Sigmoid colon (tissue), 6 donors: ENCODE measurements at regions not wholly inside any gene's neighbourhood (a gene's known extent, or its start where the extent isn't known, plus 50 kb on each side); places are given as distances from the start of the nearest gene placed in this dataset.
A peak's percentile ranks its signal among the peaks of the same experiment; 100 is the strongest.

Experiments used
- DNase-seq: peaks from one replicate; pipeline ENCODE4 v3.0.0-alpha.2; 2019
- H3K27ac ChIP-seq, 4 donors: fragments of 200-600 bp; sonication (generic); one replicate each; pipeline ENCODE4 v1.5.1; 2016 to 2019; ENCODE audit warnings: mild to moderate bottlenecking in 1 of 4
- H3K27me3 ChIP-seq, 3 donors: fragments of 200-600 bp; sonication (generic); one replicate each; pipeline ENCODE4 v1.5.1; 2019; ENCODE audit warnings: mild to moderate bottlenecking in 1 of 3
- H3K36me3 ChIP-seq, 4 donors: fragments of 200-600 bp; sonication (generic); one replicate each; pipeline ENCODE4 v1.5.1; 2016 to 2019
- H3K4me1 ChIP-seq, 4 donors: fragments of 200-600 bp; sonication (generic); one replicate each; pipeline ENCODE4 v1.5.1; 2017 to 2019
- H3K4me3 ChIP-seq, 4 donors: fragments of 200-600 bp; sonication (generic); one replicate each; pipeline ENCODE4 v1.5.1; 2017 to 2019; ENCODE audit warnings: mild to moderate bottlenecking in 2 of 4, moderate library complexity in 1 of 4
- H3K9me3 ChIP-seq, 4 donors: fragments of 200-600 bp in 3 of 4; sonication (generic) in 3 of 4; one replicate each; pipeline versions ENCODE4 v1.5.1 to v1.6.1; 2013 to 2019
- EP300 ChIP-seq, 4 donors: sonication (generic); formaldehyde crosslinking; IDR thresholded peaks; one replicate each; pipeline ENCODE4 v1.6.1; 2017; ENCODE audit warnings: antibody characterized with exemption in 4 of 4
- POLR2A ChIP-seq, 2 donors: fragments of 450-650 bp; IDR thresholded peaks; one replicate each; pipeline ENCODE4 v1.6.1; 2016; ENCODE audit warnings: antibody characterized with exemption in 2 of 2, mild to moderate bottlenecking in 2 of 2, moderate library complexity in 2 of 2
- POLR2AphosphoS5 ChIP-seq, 4 donors: sonication (generic); formaldehyde crosslinking; IDR thresholded peaks; one replicate each; pipeline ENCODE4 v1.6.1; 2017; ENCODE audit warnings: antibody characterized with exemption in 4 of 4
- WGBS, 2 donors: extraction: QIAGEN DNeasy Blood & Tissue Kit; methylation state at CpG; one replicate each; pipeline ENCODE4 v1.1.7; 2013; 5-methylcytosine and 5-hydroxymethylcytosine counted together
- intact Hi-C: fragments of 100-400 bp; cut with DNase I; formaldehyde crosslinking; loops from one replicate; pipeline ENCODE4 v1.15.1; 2023
- TF ChIP-seq, protein P1 (sequence below), 4 experiments: fragments of 450-650 bp in 3 of 4; fragments of 200-600 bp in 1 of 4; IDR thresholded peaks; one replicate each; pipeline ENCODE4 v1.5.1; 2016 to 2019; ENCODE audit warnings: antibody characterized with exemption in 4 of 4, mild to moderate bottlenecking in 3 of 4, moderate library complexity in 2 of 4
- donor health status: healthy with polysubstance abuse.
- donor health status: healthy.

DNA sequence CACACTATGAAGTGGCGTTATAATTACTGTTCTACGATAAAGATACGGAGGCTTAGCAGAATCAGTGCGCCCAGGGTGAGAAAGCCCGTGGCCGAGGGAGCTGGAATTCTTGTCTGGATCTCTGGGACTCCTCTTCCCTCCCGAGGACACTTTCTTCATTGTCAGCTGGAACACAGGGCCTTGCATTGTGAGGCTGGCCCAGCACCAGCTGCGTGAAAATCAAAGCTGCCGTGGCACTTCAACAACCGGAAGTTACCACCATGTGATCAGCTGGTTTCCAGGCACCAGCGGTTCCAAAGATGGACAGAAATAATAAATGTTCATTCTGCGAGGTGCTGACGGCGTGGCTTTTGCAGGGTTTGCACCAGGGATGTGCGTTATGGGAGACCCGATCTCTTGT, 234.0 kb upstream of the PITRM1 start:
- WGBS, 2 donors = 94 to 95% methylated on average over 16 of the region's 16 CpGs
- Histone ChIP-seq H3K4me3 (no peak overlapping the region), H3K9me3 (peaks cover 0 to 2% (median 0%) of the 10 kb centered on the region in 4 donors), H3K4me1 (peaks cover 0 to 7% (median 2%) of the 10 kb centered on the region in 4 donors), H3K27me3 (no peaks in the 10 kb centered on the region), H3K36me3 (no peaks in the 10 kb centered on the region), H3K27ac (peak overlapping the region in 2 of 4 donors; percentile 13 to 18)
- DNase-seq = no peak
- TF ChIP-seq POLR2AphosphoS5 (IDR thresholded peaks at IDR 0.05) (no peak), POLR2A (IDR thresholded peaks at IDR 0.05) (no peak), EP300 (IDR thresholded peaks at IDR 0.05) (no peak)
- TF ChIP-seq, protein P1, sequence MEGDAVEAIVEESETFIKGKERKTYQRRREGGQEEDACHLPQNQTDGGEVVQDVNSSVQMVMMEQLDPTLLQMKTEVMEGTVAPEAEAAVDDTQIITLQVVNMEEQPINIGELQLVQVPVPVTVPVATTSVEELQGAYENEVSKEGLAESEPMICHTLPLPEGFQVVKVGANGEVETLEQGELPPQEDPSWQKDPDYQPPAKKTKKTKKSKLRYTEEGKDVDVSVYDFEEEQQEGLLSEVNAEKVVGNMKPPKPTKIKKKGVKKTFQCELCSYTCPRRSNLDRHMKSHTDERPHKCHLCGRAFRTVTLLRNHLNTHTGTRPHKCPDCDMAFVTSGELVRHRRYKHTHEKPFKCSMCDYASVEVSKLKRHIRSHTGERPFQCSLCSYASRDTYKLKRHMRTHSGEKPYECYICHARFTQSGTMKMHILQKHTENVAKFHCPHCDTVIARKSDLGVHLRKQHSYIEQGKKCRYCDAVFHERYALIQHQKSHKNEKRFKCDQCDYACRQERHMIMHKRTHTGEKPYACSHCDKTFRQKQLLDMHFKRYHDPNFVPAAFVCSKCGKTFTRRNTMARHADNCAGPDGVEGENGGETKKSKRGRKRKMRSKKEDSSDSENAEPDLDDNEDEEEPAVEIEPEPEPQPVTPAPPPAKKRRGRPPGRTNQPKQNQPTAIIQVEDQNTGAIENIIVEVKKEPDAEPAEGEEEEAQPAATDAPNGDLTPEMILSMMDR (IDR thresholded peaks at IDR 0.05) = no peak
- intact Hi-C loops = no loop called here

DNA sequence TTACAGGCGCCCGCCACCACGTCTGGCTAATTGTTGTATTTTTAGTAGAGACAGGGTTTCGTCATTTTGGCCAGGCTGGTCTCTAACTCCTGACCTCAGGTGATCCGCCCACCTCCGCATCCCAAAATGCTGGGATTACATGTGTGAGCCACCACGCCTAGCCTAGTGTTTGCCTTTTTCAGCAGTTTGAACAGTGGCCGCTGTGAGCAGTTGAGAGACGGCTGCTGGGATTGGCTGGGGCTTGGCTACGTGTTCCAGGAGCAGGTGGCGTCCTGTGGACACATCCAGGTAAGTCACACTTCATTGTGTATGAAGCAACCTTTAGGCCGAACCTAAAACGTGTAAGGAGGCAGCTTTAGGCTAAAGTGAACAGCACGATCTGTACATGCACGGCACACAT, 231.8 kb upstream of the PITRM1 start:
- TF ChIP-seq, protein P1 (IDR thresholded peaks at IDR 0.05) = no peak
- TF ChIP-seq POLR2A (IDR thresholded peaks at IDR 0.05) (no peak), EP300 (IDR thresholded peaks at IDR 0.05) (no peak), POLR2AphosphoS5 (IDR thresholded peaks at IDR 0.05) (no peak)
- Histone ChIP-seq H3K36me3 (no peaks in the 10 kb centered on the region), H3K27me3 (no peaks in the 10 kb centered on the region), H3K9me3 (no peaks in the 10 kb centered on the region), H3K27ac (no peak overlapping the region), H3K4me3 (no peak overlapping the region), H3K4me1 (peaks cover 0 to 22% (median 16%) of the 10 kb centered on the region in 4 donors)
- no peak for DNase-seq
- 95 to 96% methylated on average over 15 of the region's 15 CpGs for WGBS, 2 donors
- intact Hi-C loops = no loop called here

DNA sequence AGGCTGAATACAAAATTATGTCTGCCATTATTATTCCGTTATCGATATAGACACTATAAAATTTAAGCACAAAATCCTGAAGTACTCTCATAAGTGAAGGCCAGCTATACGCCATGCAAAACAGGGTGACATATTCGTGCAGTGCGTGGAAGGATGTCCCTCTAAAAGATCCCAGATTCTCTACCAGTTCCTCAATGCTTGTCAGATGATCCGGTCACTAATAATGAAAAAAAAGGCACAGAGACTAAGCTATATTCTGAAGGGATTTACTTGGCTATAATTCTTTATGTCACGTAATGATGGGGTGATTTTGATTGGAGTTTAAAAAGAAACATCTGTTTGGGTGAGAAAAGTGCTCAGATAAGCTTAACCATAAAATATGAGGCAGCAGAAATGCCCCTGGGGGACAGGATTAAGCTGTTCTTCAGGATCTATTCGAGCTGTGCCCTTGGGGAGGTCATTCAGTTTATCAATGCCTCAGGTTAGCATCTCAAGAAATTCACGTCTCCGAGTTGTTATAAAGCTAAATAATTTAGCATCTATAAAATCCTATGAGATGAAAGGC, 229.7 kb upstream of the PITRM1 start:
- Histone ChIP-seq H3K27ac (peak overlapping the region in 2 of 4 donors; percentile 68 to 76), H3K27me3 (no peaks in the 10 kb centered on the region), H3K4me3 (no peak overlapping the region), H3K36me3 (no peaks in the 10 kb centered on the region), H3K9me3 (no peaks in the 10 kb centered on the region), H3K4me1 (peaks cover 0 to 25% (median 16%) of the 10 kb centered on the region in 4 donors)
- WGBS, 2 donors = 92 to 94% methylated on average over 10 of the region's 10 CpGs
- TF ChIP-seq, protein P1 (IDR thresholded peaks at IDR 0.05) = no peak
- TF ChIP-seq POLR2A (IDR thresholded peaks at IDR 0.05) (no peak), POLR2AphosphoS5 (IDR thresholded peaks at IDR 0.05) (no peak), EP300 (IDR thresholded peaks at IDR 0.05) (no peak)
- intact Hi-C loops = no loop called here
- DNase-seq = no peak

DNA sequence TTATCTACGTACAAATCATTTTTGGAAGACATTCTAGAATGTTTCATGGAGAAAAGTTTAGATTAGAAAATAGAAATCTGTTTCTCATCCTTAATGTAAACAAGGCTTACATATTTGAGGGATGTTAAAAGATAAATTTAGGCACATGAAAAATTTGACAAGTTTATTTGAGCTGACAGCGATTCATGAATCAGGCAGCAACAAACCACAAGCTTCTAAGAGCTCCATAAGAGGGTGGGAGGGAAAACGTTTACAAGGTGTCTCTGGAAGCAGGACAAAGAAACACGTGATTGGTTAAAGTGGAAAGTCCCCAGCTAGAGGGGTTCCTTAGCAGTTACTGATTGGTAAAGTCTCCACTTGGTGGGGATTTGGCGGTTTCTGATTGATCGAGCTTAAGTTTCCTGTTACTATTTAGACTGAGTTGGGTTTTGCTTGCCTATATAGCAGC, 228.9 kb upstream of the PITRM1 start:
- intact Hi-C loops = no loop called here
- peak overlapping the region in 2 of 4 donors; percentile 68 to 76 for H3K27ac ChIP-seq
- H3K4me1 ChIP-seq = peaks cover 0 to 32% (median 18%) of the 10 kb centered on the region in 4 donors
- H3K4me3 ChIP-seq = no peak overlapping the region
- TF ChIP-seq POLR2AphosphoS5 (IDR thresholded peaks at IDR 0.05) (peak in 3 of 4 donors; percentile 47 to 64 (median 57)), POLR2A (IDR thresholded peaks at IDR 0.05) (no peak), EP300 (IDR thresholded peaks at IDR 0.05) (peak in 1 of 4 donors; percentile 67)
- TF ChIP-seq, protein P1 (IDR thresholded peaks at IDR 0.05) = no peak
- no peaks in the 10 kb centered on the region for H3K9me3 ChIP-seq
- DNase-seq = no peak
- 82 to 84% methylated on average over 6 of the region's 6 CpGs for WGBS, 2 donors
- no peaks in the 10 kb centered on the region for H3K27me3 ChIP-seq
- no peaks in the 10 kb centered on the region for H3K36me3 ChIP-seq

DNA sequence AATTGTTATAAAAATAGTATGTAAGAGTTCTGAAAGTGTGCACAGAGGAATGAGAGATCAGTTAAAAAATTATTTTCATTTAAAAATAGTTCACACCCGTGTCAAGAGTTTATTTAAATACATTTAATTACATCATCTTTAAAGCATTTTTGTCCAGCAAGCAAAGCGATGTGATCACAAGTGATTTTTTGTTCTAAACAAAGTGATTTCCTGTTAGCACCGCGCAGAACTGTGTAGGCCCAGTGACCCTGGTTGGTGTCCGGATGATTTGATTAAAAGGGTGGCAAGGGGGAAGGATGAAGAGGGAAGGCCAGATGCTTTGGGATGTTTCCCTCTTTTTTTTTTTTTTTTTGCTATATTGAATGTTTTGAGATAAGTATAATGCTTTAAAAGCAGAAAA, 227.8 kb upstream of the PITRM1 start:
- Histone ChIP-seq H3K36me3 (no peaks in the 10 kb centered on the region), H3K27me3 (no peaks in the 10 kb centered on the region), H3K9me3 (no peaks in the 10 kb centered on the region), H3K4me3 (no peak overlapping the region), H3K27ac (peak overlapping the region; percentile 21 to 76 (median 52)), H3K4me1 (peaks cover 0 to 43% (median 25%) of the 10 kb centered on the region in 4 donors)
- no peak for DNase-seq
- 73 to 82% methylated on average over 5 of the region's 5 CpGs for WGBS, 2 donors
- intact Hi-C loops = no loop called here
- TF ChIP-seq POLR2AphosphoS5 (IDR thresholded peaks at IDR 0.05) (peak in 1 of 4 donors; percentile 38), EP300 (IDR thresholded peaks at IDR 0.05) (no peak), POLR2A (IDR thresholded peaks at IDR 0.05) (no peak)
- TF ChIP-seq, protein P1 (IDR thresholded peaks at IDR 0.05) = no peak
